DND-41 (cell line): ENCODE measurements at regions not wholly inside any gene's neighbourhood (a gene's known extent, or its start where the extent isn't known, plus 50 kb on each side); places are given as distances from the start of the nearest gene placed in this dataset.

ENCODE experiments used
- ATAC-seq: fragments of 200-7000 bp; cut with Tn5 transposase; 3 replicates; pipeline ENCODE4 v1.9.1; 2021; ENCODE audit warnings: low read depth; ENCODE audit not compliant: insufficient read depth
- DNase-seq: peaks from one replicate; pipeline ENCODE4 v3.0.0-alpha.2; 2020
- H2AFZ ChIP-seq: 2 replicates; pipeline ENCODE4 v1.6.0; 2012; ENCODE audit warnings: low read depth, low read length
- H3K27ac ChIP-seq: 2 replicates; pipeline ENCODE4 v1.5.1; 2012; ENCODE audit warnings: low read length, inconsistent platforms
- H3K27me3 ChIP-seq: fragments of 200-600 bp; sonication (generic); 2 replicates; pipeline ENCODE4 v1.6.0; 2012; ENCODE audit warnings: low read length, mild to moderate bottlenecking, inconsistent platforms; ENCODE audit not compliant: insufficient read depth, poor library complexity
- H3K36me3 ChIP-seq: 2 replicates; pipeline ENCODE4 v1.5.1; 2012; ENCODE audit warnings: low read length, inconsistent platforms; ENCODE audit not compliant: insufficient read depth
- H3K4me1 ChIP-seq: 2 replicates; pipeline ENCODE4 v1.5.1; 2012; ENCODE audit warnings: mild to moderate bottlenecking, low read length; ENCODE audit not compliant: insufficient read depth
- H3K4me2 ChIP-seq: 2 replicates; pipeline ENCODE4 v1.6.0; 2012; ENCODE audit warnings: mild to moderate bottlenecking, moderate library complexity, low read length, inconsistent platforms; ENCODE audit not compliant: insufficient read depth
- H3K4me3 ChIP-seq, 2 experiments: fragments of 200-600 bp in 1 of 2; shearing (Covaris generic) in 1 of 2; 2 replicates each; pipeline ENCODE4 v1.5.1; 2012 to 2016; ENCODE audit warnings: inconsistent platforms in 2 of 2, low read length in 2 of 2, mild to moderate bottlenecking in 2 of 2, low read depth in 1 of 2, moderate library complexity in 1 of 2
- H3K79me2 ChIP-seq: 2 replicates; pipeline ENCODE4 v1.6.0; 2012; ENCODE audit warnings: low read length, inconsistent platforms; ENCODE audit not compliant: insufficient read depth
- H3K9ac ChIP-seq: 2 replicates; pipeline ENCODE4 v1.6.0; 2012; ENCODE audit warnings: low read depth, mild to moderate bottlenecking, inconsistent platforms, low read length, moderate library complexity
- H3K9me3 ChIP-seq: 2 replicates; pipeline ENCODE4 v1.5.1; 2012; ENCODE audit warnings: low read length, moderate library complexity, mild to moderate bottlenecking, inconsistent platforms; ENCODE audit not compliant: insufficient read depth, severe bottlenecking
- H4K20me1 ChIP-seq: 2 replicates; pipeline ENCODE4 v1.6.0; 2012; ENCODE audit warnings: low read length; ENCODE audit not compliant: insufficient read depth
- EZH2 ChIP-seq: IDR thresholded peaks from 3 replicates; pipeline ENCODE4 v1.6.1; 2012; ENCODE audit warnings: borderline replicate concordance, low read depth, mild to moderate bottlenecking, moderate library complexity, low read length, inconsistent platforms; ENCODE audit not compliant: severe bottlenecking
- TF ChIP-seq, protein P1 (sequence below): IDR thresholded peaks from 2 replicates; pipeline ENCODE4 v1.5.1; 2012; ENCODE audit warnings: borderline replicate concordance, low read length, moderate library complexity, mild to moderate bottlenecking; ENCODE audit not compliant: poor library complexity, severe bottlenecking; ENCODE audit errors: extremely low read depth

DNA sequence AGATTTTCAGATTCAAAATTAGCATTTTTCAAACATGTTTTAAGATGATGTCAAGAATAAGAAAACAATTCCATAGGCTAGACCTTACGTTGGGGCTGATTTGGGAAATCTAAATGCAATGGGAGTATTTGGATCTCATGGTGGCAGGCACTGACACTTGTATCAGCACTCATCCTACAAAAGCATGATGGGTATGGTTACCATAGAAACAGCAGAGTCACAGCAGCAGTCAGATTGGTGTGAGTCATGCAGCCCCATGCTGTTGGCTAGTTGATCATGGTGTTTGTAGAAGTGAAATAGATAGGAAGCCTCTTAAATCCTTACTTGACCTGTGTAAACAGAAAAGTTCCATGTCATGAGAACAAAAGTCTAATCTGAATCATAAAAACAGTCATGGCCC is 1637.3 kb upstream of the PABPC4L start:
- Histone ChIP-seq H3K4me2 (no peak overlapping the region), H3K79me2 (no peaks in the 10 kb centered on the region), H3K4me3 (no peak overlapping the region), H3K9ac (no peak overlapping the region), H3K27ac (no peak overlapping the region), H4K20me1 (no peaks in the 10 kb centered on the region), H3K9me3 (no peaks in the 10 kb centered on the region), H3K4me1 (no peaks in the 10 kb centered on the region), H2AFZ (no peak overlapping the region), H3K36me3 (no peaks in the 10 kb centered on the region), H3K27me3 (no peaks in the 10 kb centered on the region)
- DNase-seq (no peak), ATAC-seq (no peak; the same call in 2 of the 3 replicates)
- TF ChIP-seq EZH2: no peak
- TF ChIP-seq, protein P1, sequence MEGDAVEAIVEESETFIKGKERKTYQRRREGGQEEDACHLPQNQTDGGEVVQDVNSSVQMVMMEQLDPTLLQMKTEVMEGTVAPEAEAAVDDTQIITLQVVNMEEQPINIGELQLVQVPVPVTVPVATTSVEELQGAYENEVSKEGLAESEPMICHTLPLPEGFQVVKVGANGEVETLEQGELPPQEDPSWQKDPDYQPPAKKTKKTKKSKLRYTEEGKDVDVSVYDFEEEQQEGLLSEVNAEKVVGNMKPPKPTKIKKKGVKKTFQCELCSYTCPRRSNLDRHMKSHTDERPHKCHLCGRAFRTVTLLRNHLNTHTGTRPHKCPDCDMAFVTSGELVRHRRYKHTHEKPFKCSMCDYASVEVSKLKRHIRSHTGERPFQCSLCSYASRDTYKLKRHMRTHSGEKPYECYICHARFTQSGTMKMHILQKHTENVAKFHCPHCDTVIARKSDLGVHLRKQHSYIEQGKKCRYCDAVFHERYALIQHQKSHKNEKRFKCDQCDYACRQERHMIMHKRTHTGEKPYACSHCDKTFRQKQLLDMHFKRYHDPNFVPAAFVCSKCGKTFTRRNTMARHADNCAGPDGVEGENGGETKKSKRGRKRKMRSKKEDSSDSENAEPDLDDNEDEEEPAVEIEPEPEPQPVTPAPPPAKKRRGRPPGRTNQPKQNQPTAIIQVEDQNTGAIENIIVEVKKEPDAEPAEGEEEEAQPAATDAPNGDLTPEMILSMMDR: no peak

DNA sequence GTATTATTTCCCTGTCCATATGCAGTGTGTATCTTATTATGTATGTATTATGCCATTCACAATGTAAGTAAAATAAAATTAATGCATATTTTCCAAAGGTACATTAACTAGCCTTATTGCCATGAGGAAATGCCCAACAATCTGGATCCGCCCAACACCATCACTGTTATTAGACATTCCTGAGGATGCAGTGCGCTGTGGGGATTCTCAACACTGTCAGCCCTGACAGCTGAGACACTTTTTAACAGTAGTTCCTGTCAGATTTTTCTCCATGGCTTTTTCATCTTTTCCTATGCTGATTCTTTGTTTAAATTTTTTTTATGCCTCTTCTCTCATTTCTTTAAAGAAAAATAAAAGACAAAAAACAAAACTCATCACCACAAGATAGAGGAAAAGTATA is 1632.9 kb upstream of the PABPC4L start:
- H3K9ac ChIP-seq: no peak overlapping the region
- H3K36me3 ChIP-seq: no peaks in the 10 kb centered on the region
- no peaks in the 10 kb centered on the region for H3K79me2 ChIP-seq
- no peak for DNase-seq
- H3K9me3 ChIP-seq: no peaks in the 10 kb centered on the region
- no peak overlapping the region for H2AFZ ChIP-seq
- H3K27ac ChIP-seq: no peak overlapping the region
- H3K4me3 ChIP-seq: no peak overlapping the region
- no peak for ATAC-seq
- H3K4me2 ChIP-seq: no peak overlapping the region
- H3K27me3 ChIP-seq: no peaks in the 10 kb centered on the region
- no peak for TF ChIP-seq EZH2
- no peaks in the 10 kb centered on the region for H3K4me1 ChIP-seq
- H4K20me1 ChIP-seq: no peaks in the 10 kb centered on the region

DNA sequence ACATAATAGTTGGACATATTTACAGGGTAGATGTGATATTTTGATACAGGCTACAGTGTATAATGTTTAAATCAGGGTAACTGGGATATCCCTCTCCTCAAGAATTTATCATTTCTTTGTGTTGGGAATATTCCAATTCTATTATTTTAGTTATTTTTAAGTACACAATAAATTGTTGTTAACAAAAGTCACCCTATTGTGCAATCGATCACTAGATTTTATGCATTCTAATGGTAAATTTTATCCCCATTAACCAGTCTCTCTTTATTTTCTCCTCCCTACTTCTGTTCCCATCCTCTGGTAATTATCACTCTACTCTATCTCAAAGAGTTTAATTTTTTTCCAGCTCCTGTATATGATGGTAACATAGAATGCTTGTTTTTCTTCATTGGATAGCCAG is 1631.9 kb upstream of the PABPC4L start:
- Histone ChIP-seq H4K20me1 (no peaks in the 10 kb centered on the region), H2AFZ (no peak overlapping the region), H3K9ac (no peak overlapping the region), H3K36me3 (no peaks in the 10 kb centered on the region), H3K27ac (no peak overlapping the region), H3K79me2 (no peaks in the 10 kb centered on the region), H3K27me3 (no peaks in the 10 kb centered on the region), H3K4me2 (no peak overlapping the region), H3K9me3 (no peaks in the 10 kb centered on the region), H3K4me3 (no peak overlapping the region), H3K4me1 (no peaks in the 10 kb centered on the region)
- DNase-seq (no peak), ATAC-seq (no peak)
- no peak for TF ChIP-seq EZH2
- TF ChIP-seq, protein P1: no peak

DNA sequence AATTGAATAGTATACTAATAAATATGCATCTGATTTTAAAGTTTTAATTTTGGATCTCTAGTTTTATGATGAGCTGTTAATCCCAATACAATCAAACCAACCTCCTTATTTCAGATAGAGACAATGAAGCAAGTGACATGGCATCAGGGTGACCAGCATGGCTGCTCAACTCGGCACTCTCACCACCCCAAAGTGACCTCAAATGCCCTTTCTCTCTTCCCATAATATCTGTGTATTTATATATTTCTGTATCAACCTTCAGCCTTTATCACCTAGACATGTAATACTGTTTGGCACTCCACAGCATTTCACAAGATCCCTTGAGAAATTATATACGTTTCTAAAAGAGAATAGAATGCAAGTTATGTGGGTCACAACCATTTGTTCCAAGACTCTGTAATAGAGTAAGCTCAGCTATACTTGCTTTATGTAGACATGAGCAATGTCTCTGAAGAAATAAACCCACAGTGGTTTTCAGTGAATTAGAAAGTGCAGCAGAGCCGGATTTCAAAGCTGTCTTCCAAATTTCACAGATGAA is 1623.2 kb upstream of the PABPC4L start:
- no peak overlapping the region for H2AFZ ChIP-seq
- no peak overlapping the region for H3K27ac ChIP-seq
- H3K4me1 ChIP-seq: no peaks in the 10 kb centered on the region
- no peaks in the 10 kb centered on the region for H4K20me1 ChIP-seq
- no peak overlapping the region for H3K4me2 ChIP-seq
- H3K9me3 ChIP-seq: no peaks in the 10 kb centered on the region
- no peak overlapping the region for H3K9ac ChIP-seq
- H3K27me3 ChIP-seq: no peaks in the 10 kb centered on the region
- TF ChIP-seq EZH2: no peak
- TF ChIP-seq, protein P1: no peak
- ATAC-seq (no peak), DNase-seq (no peak)
- no peak overlapping the region for H3K4me3 ChIP-seq
- no peaks in the 10 kb centered on the region for H3K36me3 ChIP-seq
- no peaks in the 10 kb centered on the region for H3K79me2 ChIP-seq
